SH-SY5Y (cell line): ENCODE measurements at regions not wholly inside any gene's neighbourhood (a gene's known extent, or its start where the extent isn't known, plus 50 kb on each side); places are given as distances from the start of the nearest gene placed in this dataset.

Source experiments
- GATA2 ChIP-seq: IDR thresholded peaks from 2 replicates; pipeline ENCODE4 v1.6.1; 2011; ENCODE audit warnings: mild to moderate bottlenecking, low read depth, low read length
- GATA3 ChIP-seq: IDR thresholded peaks from 2 replicates; pipeline ENCODE4 v1.6.1; 2011; ENCODE audit warnings: low read depth, mild to moderate bottlenecking, low read length, moderate library complexity

- no peak for TF ChIP-seq GATA2
- no peak for TF ChIP-seq GATA3
Measured at GRCh38 chr1:228937351-228937750, 202.1 kb downstream of the RHOU start.
